Vagina (tissue), 2 donors: ENCODE measurements at regions not wholly inside any gene's neighbourhood (a gene's known extent, or its start where the extent isn't known, plus 50 kb on each side); places are given as distances from the start of the nearest gene placed in this dataset.

Source experiments
- DNase-seq, 2 donors: peaks; one replicate each; pipeline ENCODE4 v3.0.0-alpha.2; 2017; ENCODE audit errors: extremely low spot score in 2 of 2
- H3K27ac ChIP-seq: fragments of 200-600 bp; sonication (generic); one replicate; pipeline ENCODE4 v1.5.1; 2019
- H3K27me3 ChIP-seq: fragments of 200-600 bp; sonication (generic); one replicate; pipeline ENCODE4 v1.5.1; 2019
- H3K36me3 ChIP-seq, 2 donors: fragments of 200-600 bp; sonication (generic); one replicate each; pipeline ENCODE4 v1.5.1; 2017 to 2019
- H3K4me1 ChIP-seq: fragments of 200-600 bp; sonication (generic); one replicate; pipeline ENCODE4 v1.5.1; 2019
- H3K4me3 ChIP-seq, 2 donors: fragments of 200-600 bp; sonication (generic); 1 replicate in 1 of 2; 2 replicates in 1 of 2; pipeline ENCODE4 v1.5.1; 2016 to 2019
- H3K9me3 ChIP-seq: fragments of 200-600 bp; sonication (generic); one replicate; pipeline ENCODE4 v1.5.1; 2019
- CTCF ChIP-seq, 3 experiments: fragments of 450-650 bp in 2 of 3; fragments of 200-600 bp in 1 of 3; sonication (generic) in 1 of 3; IDR thresholded peaks; one replicate each; pipeline ENCODE4 v1.5.1; 2017 to 2019; ENCODE audit warnings: antibody characterized with exemption in 3 of 3, mild to moderate bottlenecking in 2 of 3, moderate library complexity in 2 of 3
- POLR2A ChIP-seq, 2 donors: fragments of 450-650 bp; IDR thresholded peaks; one replicate each; pipeline ENCODE4 v1.6.1; 2017; ENCODE audit warnings: antibody characterized with exemption in 2 of 2, mild to moderate bottlenecking in 2 of 2, moderate library complexity in 2 of 2
- POLR2AphosphoS5 ChIP-seq, 2 donors: sonication (generic); formaldehyde crosslinking; IDR thresholded peaks; one replicate each; pipeline ENCODE4 v1.9.0; 2017; ENCODE audit warnings: antibody characterized with exemption in 2 of 2, mild to moderate bottlenecking in 2 of 2, low read depth in 1 of 2; ENCODE audit not compliant: insufficient read depth in 1 of 2
- intact Hi-C: fragments of 100-400 bp; cut with DNase I; formaldehyde crosslinking; loops from one replicate; pipeline ENCODE4 v1.15.1; 2023

GRCh38 chr1:113276507-113276906 lies 113.8 kb upstream of the MAGI3 start:
- Histone ChIP-seq H3K4me3 (no peak overlapping the region), H3K9me3 (no peaks in the 10 kb centered on the region), H3K4me1 (no peaks in the 10 kb centered on the region), H3K36me3 (no peaks in the 10 kb centered on the region), H3K27ac (no peak overlapping the region), H3K27me3 (no peaks in the 10 kb centered on the region)
- intact Hi-C loops = no loop called here
- DNase-seq = no peak
- TF ChIP-seq POLR2A (IDR thresholded peaks at IDR 0.05) = no peak
- no peak for TF ChIP-seq POLR2AphosphoS5 (IDR thresholded peaks at IDR 0.05; ENCODE audit: insufficient read depth in 1 of 2, low read depth in 1 of 2)
- no peak for TF ChIP-seq CTCF (IDR thresholded peaks at IDR 0.05)

GRCh38 chr1:113278371-113278770 lies 111.9 kb upstream of the MAGI3 start:
- TF ChIP-seq POLR2A (IDR thresholded peaks at IDR 0.05) = no peak
- no peak for TF ChIP-seq POLR2AphosphoS5 (IDR thresholded peaks at IDR 0.05; ENCODE audit: insufficient read depth in 1 of 2, low read depth in 1 of 2)
- no peak for TF ChIP-seq CTCF (IDR thresholded peaks at IDR 0.05)
- Histone ChIP-seq H3K9me3 (no peaks in the 10 kb centered on the region), H3K27me3 (no peaks in the 10 kb centered on the region), H3K4me1 (no peaks in the 10 kb centered on the region), H3K27ac (no peak overlapping the region), H3K36me3 (no peaks in the 10 kb centered on the region), H3K4me3 (no peak overlapping the region)
- DNase-seq = no peak
- intact Hi-C loops = no loop called here

- intact Hi-C loops = no loop called here
- Histone ChIP-seq H3K36me3 (no peaks in the 10 kb centered on the region), H3K9me3 (no peaks in the 10 kb centered on the region), H3K27me3 (no peaks in the 10 kb centered on the region), H3K27ac (no peak overlapping the region), H3K4me3 (no peak overlapping the region), H3K4me1 (no peaks in the 10 kb centered on the region)
- TF ChIP-seq CTCF (IDR thresholded peaks at IDR 0.05) (no peak), POLR2AphosphoS5 (IDR thresholded peaks at IDR 0.05; ENCODE audit: insufficient read depth in 1 of 2, low read depth in 1 of 2) (no peak), POLR2A (IDR thresholded peaks at IDR 0.05) (no peak)
- DNase-seq = no peak
These were observed 111.5 kb upstream of the MAGI3 start for GRCh38 chr1:113278777-113279176.

- intact Hi-C loops = no loop called here
- no peak overlapping the region for H3K4me3 ChIP-seq
- TF ChIP-seq POLR2AphosphoS5 (IDR thresholded peaks at IDR 0.05; ENCODE audit: insufficient read depth in 1 of 2, low read depth in 1 of 2) (no peak), POLR2A (IDR thresholded peaks at IDR 0.05) (no peak), CTCF (IDR thresholded peaks at IDR 0.05) (no peak)
- H3K4me1 ChIP-seq = no peaks in the 10 kb centered on the region
- H3K27me3 ChIP-seq = no peaks in the 10 kb centered on the region
- no peaks in the 10 kb centered on the region for H3K36me3 ChIP-seq
- H3K27ac ChIP-seq = no peak overlapping the region
- no peaks in the 10 kb centered on the region for H3K9me3 ChIP-seq
- no peak for DNase-seq
These were observed 110.4 kb upstream of the MAGI3 start for GRCh38 chr1:113279776-113280391.

- TF ChIP-seq CTCF (IDR thresholded peaks at IDR 0.05) = no peak
- TF ChIP-seq POLR2AphosphoS5 (IDR thresholded peaks at IDR 0.05; ENCODE audit: insufficient read depth in 1 of 2, low read depth in 1 of 2) = no peak
- TF ChIP-seq POLR2A (IDR thresholded peaks at IDR 0.05) = no peak
- Histone ChIP-seq H3K9me3 (no peaks in the 10 kb centered on the region), H3K27ac (no peak overlapping the region), H3K4me3 (no peak overlapping the region), H3K4me1 (no peaks in the 10 kb centered on the region), H3K27me3 (no peaks in the 10 kb centered on the region), H3K36me3 (no peaks in the 10 kb centered on the region)
- intact Hi-C loops = no loop called here
- DNase-seq = no peak
These were observed 109.7 kb upstream of the MAGI3 start for GRCh38 chr1:113280581-113280980.
